ENCODE measurements at regions not wholly inside any gene's neighbourhood (a gene's known extent, or its start where the extent isn't known, plus 50 kb on each side); places are given as distances from the start of the nearest gene placed in this dataset.

DNA sequence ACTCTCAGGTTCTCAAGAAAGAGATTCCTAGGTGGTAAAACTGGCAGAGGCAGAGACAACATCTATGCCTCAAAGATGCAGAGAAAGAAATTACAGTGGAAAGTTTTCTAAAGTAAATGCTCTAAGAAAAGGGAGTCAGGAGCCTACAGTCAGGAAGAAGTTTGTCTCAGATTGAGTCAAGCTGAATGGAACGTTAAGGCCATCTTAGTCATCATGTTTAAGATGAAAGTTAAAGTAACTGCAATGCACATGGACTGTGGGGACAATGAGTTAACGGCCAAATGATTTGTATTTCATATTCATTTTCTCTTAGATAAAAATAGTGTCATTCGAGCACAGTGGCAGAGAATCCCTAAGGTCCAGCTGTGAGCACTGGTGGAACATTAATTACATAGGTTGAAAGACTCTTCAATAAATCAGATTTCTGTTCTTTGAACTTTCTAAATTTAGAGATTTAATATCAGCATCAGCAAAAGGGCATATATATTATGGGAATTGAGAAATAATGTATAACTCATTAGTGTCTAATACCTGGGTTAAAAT, 384.6 kb downstream of the DTHD1 start (continued):
- TF ChIP-seq AEBP2 (tag by site-specific recombination; IDR thresholded peaks at IDR 0.05; ENCODE audit: borderline replicate concordance) (no peak), ZNF114 (tag by site-specific recombination; IDR thresholded peaks at IDR 0.05) (no peak), ZNF830 (tag by site-specific recombination; IDR thresholded peaks at IDR 0.05; ENCODE audit: low read depth) (no peak), PRDM10 (tag by site-specific recombination; IDR thresholded peaks at IDR 0.05) (no peak), ZNF596 (tag by site-specific recombination; IDR thresholded peaks at IDR 0.05) (no peak), ZNF202 (tag by site-specific recombination; IDR thresholded peaks at IDR 0.05; ENCODE audit: borderline replicate concordance) (no peak)

DNA sequence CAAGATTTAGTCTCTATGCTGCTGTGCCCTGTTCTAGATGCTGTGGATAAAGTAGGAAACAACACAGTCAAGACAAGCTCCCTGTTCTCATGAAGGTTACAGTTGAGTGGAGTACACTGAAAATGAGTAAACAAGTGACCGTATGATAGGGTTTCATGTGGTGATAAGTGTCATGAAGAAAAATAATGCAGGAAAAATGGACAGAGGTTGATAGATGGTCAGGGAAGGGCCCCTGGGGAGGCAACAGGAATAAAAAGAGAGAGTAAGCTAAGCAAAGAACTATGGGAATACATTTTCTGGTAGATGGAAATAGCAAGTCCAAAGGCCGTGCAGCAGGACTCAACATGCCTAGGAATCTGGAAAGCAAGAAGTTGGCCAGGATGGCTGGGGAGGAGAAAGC, 394.0 kb downstream of the DTHD1 start:
- POLR2A ChIA-PET: no interaction called here
- Histone ChIP-seq H3K4me3 (ENCODE audit: low read depth, low read length) (no peak overlapping the region), H3K4me1 (ENCODE audit: control insufficient read depth, insufficient read depth, low read length) (no peaks in the 10 kb centered on the region), H3K27ac (ENCODE audit: extremely low read depth, low read depth, low read length) (no peak overlapping the region), H3K36me3 (ENCODE audit: control insufficient read depth in 2 of 2, insufficient read depth in 1 of 2, low read length in 2 of 2) (no peaks in the 10 kb centered on the region), H3K9me3 (ENCODE audit: control insufficient read depth, insufficient read depth, low read depth, low read length) (no peaks in the 10 kb centered on the region)
- TF ChIP-seq MZF1 (tag by site-specific recombination; IDR thresholded peaks at IDR 0.05; ENCODE audit: borderline replicate concordance) (no peak), ZNF76 (tag by site-specific recombination; IDR thresholded peaks at IDR 0.05; ENCODE audit: borderline replicate concordance, low read depth) (no peak), ZNF133 (tag by site-specific recombination; IDR thresholded peaks at IDR 0.05) (no peak), SALL2 (tag by site-specific recombination; IDR thresholded peaks at IDR 0.05; ENCODE audit: borderline replicate concordance) (no peak), GFI1B (tag by site-specific recombination; IDR thresholded peaks at IDR 0.05) (no peak), GLI2 (tag by site-specific recombination; IDR thresholded peaks at IDR 0.05; ENCODE audit: borderline replicate concordance, low read depth) (no peak), PRDM6 (tag by site-specific recombination; IDR thresholded peaks at IDR 0.05) (no peak), ZNF621 (tag by site-specific recombination; IDR thresholded peaks at IDR 0.05) (no peak), YY2 (tag by site-specific recombination; IDR thresholded peaks at IDR 0.05) (no peak), SCRT2 (tag by site-specific recombination; IDR thresholded peaks at IDR 0.05) (no peak)
- TF ChIP-seq, protein P1, sequence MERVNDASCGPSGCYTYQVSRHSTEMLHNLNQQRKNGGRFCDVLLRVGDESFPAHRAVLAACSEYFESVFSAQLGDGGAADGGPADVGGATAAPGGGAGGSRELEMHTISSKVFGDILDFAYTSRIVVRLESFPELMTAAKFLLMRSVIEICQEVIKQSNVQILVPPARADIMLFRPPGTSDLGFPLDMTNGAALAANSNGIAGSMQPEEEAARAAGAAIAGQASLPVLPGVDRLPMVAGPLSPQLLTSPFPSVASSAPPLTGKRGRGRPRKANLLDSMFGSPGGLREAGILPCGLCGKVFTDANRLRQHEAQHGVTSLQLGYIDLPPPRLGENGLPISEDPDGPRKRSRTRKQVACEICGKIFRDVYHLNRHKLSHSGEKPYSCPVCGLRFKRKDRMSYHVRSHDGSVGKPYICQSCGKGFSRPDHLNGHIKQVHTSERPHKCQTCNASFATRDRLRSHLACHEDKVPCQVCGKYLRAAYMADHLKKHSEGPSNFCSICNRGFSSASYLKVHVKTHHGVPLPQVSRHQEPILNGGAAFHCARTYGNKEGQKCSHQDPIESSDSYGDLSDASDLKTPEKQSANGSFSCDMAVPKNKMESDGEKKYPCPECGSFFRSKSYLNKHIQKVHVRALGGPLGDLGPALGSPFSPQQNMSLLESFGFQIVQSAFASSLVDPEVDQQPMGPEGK (tag by site-specific recombination; IDR thresholded peaks at IDR 0.05): no peak
- TF ChIP-seq, protein P2, sequence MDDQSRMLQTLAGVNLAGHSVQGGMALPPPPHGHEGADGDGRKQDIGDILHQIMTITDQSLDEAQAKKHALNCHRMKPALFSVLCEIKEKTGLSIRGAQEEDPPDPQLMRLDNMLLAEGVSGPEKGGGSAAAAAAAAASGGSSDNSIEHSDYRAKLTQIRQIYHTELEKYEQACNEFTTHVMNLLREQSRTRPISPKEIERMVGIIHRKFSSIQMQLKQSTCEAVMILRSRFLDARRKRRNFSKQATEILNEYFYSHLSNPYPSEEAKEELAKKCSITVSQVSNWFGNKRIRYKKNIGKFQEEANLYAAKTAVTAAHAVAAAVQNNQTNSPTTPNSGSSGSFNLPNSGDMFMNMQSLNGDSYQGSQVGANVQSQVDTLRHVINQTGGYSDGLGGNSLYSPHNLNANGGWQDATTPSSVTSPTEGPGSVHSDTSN (CRISPR knock-in tag; IDR thresholded peaks at IDR 0.05): no peak
- CTCF ChIA-PET: no interaction called here

All from HEK293 (cell line).